CD4-positive, alpha-beta T cell treated with Interleukin-12 subunit alpha and Interleukin-12 subunit beta, for 1 hour (primary cell): ENCODE measurements at regions not wholly inside any gene's neighbourhood (a gene's known extent, or its start where the extent isn't known, plus 50 kb on each side); places are given as distances from the start of the nearest gene placed in this dataset.
"Not testable (repeated sequence)": the region's sequence is repeated elsewhere in the genome, so short reads cannot be mapped to it uniquely, and the experiment has no call there.

Experiments
- DNase-seq: peaks from one replicate; pipeline ENCODE4 v3.0.0-alpha.2; 2020

DNA sequence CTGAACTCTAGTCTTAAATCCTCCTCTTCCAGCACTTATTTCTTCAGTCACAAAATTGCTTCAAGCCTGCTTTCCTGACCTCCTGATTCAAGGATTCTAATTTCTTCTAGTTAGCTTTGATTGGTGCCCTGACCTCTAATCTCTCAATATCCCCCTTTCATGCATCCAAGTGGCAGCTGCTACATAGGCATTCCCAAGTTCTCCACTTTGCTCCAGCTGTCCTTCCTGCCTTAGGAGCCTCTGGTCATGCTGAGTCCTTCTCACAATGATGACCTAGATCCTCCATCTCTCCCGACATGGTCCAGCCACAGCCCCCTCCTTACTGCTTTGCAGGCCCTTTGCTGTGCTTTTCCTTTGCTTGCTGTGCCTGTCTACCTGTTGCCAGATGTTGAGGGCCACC is 347.8 kb upstream of the C2CD4B start:
- no peak for DNase-seq

DNA sequence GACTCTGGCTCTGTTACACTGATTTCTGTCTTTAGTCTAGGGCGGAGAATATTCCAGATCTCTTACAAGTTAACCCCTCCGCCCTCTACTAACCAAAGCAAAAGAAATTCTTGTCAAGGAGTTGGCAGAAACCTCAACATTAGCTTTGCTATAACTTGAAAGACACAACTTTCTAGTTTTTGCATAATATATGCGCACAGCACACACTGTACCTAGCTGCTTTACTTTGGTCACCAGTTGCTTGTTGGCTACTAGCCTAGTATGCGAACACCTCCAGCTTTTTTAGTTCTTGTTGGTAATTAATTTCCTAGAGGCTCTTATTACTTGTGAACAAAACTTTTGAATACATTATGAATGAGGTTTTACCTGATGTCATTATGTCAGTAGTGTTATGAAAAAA is 348.8 kb upstream of the C2CD4B start:
- DNase-seq = no peak

DNA sequence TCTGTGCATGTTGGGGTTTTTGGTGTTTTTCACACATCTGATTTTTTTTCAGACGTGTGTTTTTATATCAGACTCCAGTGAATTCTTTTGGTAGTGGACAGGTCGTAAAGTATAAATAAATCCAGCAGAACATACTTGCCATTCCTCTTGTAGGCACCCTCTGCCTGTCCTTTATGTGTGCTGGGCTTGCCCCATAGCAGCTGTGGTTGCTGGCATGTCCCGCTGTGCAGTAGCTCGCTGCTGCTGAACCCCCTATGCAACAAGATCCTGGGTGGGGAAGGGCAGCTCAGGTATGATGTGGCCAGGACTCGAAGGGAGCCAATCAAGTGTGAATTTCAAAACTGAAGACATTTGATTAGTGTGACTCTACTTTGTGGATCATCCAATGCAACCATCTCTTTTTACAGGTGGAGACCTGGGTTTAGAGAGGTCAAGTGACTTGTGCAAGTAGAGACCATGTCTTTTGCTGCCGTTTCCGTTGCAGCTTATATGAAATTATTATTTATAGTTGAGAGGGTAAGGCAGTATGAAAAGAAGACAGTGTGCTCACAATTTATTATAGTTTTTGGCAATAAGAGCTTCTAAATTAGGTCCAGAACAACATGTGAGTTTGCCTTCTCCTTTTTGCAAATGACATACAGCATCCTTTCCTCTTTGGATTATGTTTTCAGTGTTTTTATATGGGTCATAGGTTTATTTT is 350.8 kb upstream of the C2CD4B start:
- no peak for DNase-seq

DNA sequence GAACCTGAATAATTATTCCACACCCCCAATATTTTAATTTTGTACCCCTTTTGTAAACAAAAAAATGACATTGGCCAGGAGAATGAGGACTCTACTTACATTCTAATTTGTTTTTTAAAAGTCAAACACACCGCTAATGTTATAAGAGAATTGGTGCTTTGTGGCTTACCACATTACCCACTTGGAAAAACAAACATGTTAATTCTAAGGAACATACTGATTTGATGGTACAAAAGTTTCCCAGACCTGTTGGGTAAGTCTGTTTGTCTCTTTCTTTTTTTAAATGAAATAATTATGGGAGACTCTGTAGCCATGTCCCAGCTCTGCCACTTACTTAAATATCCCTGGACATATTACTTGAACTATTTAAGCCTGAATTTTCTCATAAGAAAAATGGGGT is 352.5 kb upstream of the C2CD4B start:
- no peak for DNase-seq

DNA sequence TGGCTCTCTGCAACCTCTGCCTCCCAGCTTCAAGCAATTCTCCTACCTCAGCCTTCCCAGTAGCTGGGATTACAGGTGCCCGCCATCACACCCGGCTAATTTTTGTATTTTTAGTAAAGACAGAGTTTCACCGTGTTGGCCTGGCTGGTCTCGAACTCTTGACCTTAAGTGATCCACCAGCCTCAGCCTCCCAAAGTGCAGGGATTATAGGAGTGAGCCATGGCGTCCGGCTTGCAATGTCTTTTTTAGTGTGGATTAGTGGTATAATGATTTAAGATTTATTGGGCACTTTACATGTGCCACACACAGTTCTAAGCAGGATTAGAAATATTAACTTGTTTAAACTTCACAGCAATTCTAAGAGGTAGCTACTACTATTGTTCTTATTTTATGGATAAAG is 353.6 kb upstream of the C2CD4B start:
- DNase-seq = not testable (repeated sequence)

DNA sequence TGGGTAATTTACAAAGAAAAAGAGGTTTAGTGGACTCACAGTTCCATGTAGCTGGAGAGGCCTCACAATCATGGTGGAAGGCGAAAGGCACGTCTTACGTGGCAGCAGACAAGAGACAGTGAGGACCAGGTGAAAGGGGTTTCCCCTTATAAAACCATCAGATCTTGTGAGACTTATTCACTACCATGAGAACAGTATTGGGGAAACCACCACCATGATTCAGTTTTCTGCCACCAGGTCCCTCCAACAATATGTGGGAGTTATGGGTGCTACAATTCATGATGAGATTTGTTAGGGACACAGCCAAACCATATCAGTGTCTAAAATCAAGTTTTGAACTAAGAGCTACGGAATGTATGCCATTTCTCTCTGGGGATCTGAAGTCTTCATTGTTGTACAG is 354.8 kb upstream of the C2CD4B start:
- DNase-seq = no peak

DNA sequence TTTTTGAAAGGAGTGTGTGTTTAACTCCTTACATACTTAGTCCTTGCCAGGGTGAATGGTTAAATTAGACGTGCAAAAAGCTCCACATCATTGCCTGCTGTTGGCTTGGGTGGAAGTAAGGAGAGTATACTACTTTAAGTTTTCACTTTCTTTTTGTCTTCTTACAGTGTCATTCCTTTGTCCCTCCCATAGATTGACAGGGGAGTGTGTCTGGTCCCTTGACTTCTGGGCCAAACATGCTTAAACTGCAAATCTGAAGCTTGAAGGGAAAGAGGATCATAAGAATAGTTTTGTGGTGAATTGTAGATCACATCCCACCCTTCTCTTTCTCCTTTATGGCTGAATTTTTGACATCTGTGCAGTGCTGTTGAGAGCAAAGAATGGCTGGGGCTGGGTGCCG is 355.8 kb upstream of the C2CD4B start:
- DNase-seq = no peak

DNA sequence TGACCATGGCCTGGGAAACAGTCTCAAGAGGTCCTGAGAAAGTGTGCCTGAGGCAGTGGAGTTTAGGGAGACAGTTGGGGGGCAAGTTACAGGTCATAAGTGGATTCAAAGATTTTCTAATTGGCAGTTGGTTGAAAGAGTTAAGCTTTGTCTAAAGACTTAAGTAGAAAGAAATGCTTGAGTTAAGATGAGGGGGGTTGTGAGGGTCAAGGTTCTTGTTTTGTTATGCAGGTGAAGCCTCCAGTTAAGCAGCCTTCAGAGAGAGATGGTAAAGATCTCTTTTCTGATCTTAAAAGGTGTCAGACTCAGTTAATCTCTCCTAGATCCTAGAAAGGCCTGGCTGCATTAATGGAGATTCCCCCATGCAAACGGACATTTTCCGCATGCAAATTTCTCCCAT is 356.3 kb upstream of the C2CD4B start:
- DNase-seq = no peak

DNA sequence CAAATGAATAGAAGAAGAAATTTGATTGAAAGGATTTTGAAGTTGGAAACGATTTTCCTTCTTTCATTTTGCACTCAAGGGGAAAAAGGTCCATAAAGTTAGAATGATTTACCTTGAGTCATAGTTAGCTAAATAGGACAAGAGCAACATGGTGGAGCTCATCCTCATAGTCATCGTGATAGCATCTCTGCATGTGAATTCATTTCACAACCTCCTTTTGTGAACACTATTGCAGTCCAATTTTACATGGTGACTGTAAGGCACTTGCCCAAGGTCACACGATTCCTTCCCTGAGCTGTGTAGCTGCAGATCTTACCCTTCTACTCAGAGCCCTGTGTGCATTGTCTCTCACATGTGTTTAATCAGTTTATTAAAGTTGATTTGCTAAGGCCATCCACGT is 359.8 kb upstream of the C2CD4B start:
- no peak for DNase-seq

DNA sequence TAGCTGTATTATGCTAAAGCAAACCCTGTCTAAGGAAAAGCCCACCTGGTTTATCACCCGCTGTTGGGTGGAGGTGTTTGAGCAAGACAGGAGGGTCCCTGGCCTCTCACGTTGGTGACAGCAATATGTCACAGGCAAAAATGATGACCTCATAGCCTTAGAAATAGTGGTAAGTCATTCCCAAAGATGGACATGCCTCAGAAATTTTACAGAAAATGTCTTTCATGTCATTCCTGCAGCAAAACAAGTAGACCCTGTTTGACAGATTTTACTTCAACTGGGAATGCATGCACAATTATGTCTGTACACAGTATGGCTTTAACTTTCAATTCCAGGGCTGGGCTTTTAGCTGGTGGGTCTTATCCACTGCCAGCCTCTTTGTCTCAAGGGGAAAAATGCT is 362.3 kb upstream of the C2CD4B start:
- no peak for DNase-seq

DNA sequence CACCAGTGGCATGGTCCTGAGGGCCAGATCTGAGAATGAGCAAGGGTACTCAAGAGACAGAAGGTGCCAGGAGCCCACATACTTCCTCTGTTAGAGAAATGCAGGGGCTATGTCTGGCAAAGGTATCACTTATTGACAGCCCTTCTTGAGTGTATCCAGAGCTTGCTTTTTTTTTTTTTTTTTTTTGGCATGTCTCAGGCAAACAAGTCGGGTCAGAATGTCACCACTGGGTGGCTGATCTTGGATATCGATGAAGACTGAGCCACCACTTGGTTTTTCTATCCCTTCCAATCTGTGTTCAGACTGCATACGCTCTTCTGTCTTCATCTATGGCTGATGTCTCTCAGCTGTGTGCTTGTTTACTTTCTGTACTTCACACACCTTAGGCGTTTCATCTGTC is 363.4 kb upstream of the C2CD4B start:
- no peak for DNase-seq

DNA sequence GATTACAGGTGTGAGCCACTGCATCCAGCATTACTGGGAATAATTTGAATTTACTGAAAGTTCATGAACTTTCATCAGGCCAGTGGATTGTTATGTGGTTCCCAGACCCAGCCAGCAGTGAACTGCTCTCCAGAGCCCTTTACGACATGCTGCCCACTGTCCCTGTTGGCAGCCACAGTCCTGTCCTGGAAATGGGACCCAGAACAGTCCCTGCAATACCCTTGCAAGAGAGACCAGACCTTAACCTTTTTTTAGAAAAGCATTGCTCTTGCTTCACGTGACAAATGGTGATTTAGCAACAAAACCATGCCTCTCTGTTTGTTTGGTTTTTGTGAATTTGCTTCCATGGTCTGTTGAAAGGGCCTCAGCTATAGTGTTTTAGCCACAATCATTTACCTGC is 367.3 kb upstream of the C2CD4B start:
- DNase-seq = no peak

DNA sequence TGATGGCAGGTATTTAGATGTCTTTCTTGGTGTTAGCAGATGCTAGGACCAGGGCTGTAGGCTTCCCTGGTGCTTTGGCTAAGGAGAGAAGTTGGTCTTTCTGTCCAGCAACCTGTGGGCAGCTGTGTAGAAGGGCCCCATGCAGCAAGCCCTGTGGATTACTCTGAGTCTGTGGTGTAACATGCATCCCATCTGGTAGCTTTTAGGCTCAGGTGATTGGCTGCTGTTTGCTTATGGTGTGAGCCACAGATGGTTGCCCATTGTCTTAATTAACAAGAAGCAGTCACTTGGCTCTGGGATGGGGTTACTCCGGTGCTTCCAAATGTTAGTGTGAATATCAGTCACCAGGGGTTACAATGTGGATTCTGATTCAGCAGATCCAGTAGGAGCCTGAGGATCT is 368.6 kb upstream of the C2CD4B start:
- no peak for DNase-seq

DNA sequence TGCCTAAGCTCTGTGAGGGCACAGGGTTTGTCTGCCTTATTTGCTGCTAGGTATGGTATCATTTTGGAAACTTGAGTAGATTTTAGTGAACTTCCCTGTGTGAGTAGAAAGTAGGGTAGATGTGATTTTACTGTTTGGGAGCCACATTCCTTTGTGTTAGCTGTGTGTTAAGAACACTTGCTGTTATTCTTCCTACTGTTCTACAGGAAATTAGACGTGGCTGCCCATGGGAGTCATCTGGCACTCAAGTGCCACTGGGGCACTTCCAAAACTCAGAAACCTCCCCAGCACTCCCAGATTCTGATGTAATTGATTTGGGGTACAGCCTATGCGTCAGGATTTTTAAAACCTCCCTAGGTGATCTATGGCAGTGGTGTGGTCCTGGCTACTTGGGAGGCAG is 369.9 kb upstream of the C2CD4B start:
- no peak for DNase-seq

DNA sequence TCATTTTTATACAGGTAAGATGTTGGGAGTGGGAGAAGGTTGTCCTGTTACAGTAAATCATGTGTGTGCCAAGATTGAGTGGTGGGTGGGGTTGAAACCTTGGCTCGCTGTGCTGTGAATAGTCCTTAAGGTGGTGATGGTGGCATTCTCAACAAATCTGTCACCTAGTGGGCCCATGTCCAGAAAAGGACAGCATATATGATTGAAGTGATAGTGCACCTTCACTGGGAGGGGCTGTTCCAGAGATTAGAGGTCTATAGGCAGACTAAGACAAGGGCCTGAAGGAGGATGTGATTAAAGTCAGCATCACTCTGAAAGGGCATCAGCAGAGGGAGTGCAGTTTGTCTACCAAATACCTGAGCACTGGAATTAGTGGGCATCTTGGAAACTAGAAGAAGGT is 374.2 kb upstream of the C2CD4B start:
- no peak for DNase-seq

DNA sequence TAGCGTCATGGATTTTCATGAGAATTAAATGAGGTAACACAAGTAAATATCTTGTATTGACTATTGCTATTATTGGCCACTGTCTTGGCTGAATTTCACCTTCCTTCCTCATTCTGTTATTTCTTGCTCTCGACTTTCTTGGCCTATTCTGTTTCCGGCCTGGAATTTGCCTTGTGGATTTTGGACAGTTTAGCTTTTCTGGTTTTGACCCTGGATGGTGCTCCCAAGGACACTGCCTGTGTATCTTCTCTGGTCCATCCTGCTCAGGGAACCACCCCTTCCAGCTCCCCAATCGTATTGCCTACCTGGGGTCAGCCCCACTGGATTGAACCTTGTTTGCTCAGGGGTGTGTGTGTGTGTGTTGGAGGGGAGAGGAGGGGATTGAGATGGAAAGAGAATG is 376.2 kb upstream of the C2CD4B start:
- no peak for DNase-seq

DNA sequence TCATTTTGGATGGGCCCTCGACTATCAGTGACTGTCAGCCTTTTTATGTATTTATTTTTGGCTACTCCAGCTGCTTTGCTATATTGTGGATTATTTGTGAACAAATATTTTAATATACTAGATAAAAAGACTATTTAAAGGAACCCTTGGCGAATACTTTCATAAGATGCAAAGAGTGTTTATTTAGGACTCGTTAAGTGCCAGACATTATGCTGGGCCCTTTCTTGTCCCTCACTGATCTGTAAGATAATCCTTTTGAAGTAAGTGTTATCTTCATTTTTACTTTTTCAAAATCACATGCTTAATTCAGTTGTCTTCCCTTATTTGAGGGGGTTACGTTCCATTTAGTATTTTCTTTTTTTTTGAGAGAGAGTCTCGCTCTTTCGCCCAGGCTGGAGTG is 376.8 kb upstream of the C2CD4B start:
- DNase-seq = no peak

DNA sequence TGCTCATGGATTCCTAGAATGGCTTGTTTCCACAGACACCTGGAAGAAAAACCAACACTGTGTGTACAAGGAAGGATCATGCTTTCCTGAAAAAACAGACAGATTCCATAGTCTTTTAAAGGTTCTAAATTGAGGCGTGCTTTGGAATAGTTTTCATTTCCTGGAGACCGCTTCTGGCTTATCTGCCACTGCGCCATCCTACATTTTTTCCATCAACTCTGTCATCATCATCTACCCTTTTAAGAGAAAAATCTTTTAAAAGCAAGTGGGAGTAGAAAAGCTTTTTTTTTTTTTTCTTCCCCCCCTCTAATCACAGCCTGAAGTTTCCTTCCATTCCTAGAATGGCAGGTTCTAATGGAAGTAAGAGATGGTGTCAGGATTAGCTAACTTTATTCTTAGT is 379.4 kb upstream of the C2CD4B start:
- DNase-seq = no peak

DNA sequence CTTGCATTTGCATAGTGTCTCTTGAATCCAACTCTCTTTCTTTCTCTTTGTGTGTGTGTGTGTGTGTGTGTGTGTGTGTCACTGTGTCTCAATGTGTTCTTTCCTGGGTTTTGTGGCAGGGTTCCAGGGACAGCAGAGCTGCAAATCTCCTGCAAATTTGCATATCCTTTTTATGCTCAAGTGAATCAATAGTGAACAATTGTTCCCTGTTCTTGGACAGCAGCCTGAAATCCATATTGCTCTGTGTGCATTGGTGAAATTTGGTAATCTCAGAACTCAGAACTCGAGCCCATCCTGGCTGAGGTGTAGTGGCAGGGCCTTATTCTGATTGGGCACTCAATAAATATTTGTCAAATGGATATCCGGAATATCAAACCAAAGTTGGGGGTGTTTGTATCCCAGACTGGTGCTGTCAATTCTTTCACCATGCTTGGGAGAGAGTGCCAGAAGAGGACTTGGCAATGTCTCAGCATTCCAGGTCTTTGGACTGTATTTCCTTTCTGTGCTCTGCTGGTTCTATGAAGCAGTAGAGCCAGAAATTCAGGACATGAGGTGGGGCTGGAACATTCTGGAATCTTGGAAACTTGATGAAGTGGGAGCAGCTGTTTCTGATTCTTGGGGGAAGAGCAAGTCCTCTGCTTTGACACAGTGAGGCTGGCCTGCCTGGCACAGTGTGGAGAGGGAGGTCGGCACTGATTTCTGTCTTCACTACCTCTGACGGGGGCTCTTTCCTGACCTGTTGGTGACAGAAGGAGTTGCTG is 380.6 kb upstream of the C2CD4B start:
- no peak for DNase-seq

DNA sequence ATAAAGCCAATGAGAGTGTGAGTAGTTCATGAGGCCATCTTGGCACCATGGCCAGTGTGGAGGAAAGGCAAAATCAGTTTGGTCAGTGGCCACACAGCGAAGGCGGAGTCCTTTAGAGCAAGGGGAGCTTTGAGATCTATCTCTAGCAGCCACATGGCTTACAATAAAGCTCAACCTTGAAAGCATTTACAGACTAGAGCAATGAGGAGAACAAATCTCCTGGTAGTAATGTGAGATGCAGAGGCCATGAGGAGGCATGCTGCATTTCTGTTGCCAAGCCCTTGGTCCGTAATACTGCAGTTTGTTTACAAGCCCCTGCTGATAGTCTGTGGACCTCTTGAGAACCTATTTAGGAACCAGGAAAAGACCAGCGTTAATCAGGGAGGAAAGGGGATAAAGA is 381.5 kb upstream of the C2CD4B start:
- DNase-seq = no peak

DNA sequence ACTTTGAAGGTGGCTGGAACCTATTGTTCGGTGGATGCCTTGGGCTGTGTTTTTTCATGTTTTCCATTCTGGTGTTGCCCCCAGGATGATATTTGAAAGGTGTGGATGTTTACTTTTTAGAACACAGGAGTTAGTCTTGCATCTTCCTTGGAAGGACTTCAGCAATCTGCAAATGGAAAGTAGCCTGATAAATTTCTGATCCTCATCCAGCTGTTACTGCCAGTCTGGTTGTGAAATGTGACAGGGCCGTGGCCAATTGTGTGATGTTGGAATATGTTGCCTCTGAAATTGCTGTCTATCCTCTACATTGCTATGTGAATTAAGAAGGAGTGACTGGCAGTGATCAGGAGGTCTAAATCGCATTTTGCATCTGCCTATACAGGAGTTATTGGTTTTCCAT is 382.5 kb upstream of the C2CD4B start:
- DNase-seq = no peak

DNA sequence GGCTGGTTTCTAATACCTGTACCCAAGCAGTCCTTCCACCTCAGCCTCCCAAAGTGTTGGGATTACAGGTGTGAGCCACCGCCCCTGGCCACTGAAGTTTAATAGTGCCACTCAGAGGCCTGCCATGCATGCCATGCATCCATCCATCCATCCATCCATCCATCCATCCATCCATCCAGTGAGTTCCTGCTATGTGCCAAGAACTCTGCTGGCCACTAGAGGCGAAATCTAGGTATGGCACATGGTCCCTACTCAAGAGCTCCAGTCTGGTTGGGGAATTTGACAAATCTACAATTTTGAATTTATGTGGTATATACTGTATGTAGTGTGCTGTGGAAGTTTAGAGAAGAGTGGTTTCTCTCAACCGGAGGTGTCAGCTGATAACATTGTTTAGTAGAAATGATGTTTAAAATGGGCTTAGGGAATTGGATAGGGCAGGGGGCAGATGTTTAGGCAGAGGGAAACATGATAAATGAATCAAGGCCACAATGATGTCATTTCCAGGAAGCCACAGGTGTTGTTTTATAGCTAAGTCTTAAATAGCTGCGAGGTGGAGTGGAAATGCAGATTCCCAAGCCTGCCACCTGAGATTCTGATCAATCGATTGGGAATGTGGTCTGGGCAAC is 384.4 kb upstream of the C2CD4B start:
- DNase-seq = no peak

DNA sequence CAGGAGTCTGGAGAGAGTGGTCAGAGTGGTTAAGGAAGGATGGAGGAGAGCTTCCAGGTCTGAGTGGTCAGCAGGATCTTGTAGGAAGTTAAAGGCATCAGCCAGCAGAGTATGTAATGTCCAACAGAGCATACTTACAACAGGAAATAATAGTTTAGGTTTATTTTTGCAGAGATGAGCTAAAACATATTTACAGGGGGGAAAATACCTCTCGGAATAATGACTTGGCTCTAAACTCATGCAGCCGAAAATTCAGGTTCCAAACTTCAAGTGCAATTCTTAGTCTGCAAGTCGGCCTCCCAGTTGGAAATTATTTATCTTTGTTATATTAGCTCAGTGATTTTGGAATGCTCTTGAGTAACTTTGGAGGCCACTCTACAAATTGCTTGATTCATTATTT is 385.0 kb upstream of the C2CD4B start:
- DNase-seq = no peak

DNA sequence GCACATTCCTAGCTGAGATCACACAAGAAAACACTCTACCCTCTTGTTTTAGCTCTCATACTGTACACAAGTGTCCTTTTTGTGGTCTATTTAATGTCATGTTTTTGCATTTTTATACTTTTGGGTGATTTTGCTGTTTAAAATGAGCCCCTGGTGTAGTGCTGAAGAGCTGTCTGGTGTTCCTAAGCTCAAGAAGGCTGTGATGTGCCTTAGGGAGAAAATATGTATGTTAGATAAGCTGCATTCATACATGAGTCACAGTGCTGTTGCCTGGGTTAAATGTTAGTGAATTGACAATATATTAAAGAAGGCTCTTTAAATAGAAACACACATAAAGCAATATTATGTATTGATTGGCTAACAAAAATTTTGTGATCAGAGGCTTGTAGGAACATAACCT is 387.4 kb upstream of the C2CD4B start:
- no peak for DNase-seq
